Suppressor macrophage treated with lipopolysaccharide for 1 hour (primary cell): ENCODE measurements at regions not wholly inside any gene's neighbourhood (a gene's known extent, or its start where the extent isn't known, plus 50 kb on each side); places are given as distances from the start of the nearest gene placed in this dataset.
"Not testable (repeated sequence)": the region's sequence is repeated elsewhere in the genome, so short reads cannot be mapped to it uniquely, and the experiment has no call there.

Experiments
- DNase-seq, 3 donors: peaks; one replicate each; pipeline ENCODE4 v3.0.0-alpha.2; 2020 to 2022

- DNase-seq = no peak
These were observed 627.2 kb downstream of the UQCRFS1 start for GRCh38 chr19:28585796-28586195.

DNA sequence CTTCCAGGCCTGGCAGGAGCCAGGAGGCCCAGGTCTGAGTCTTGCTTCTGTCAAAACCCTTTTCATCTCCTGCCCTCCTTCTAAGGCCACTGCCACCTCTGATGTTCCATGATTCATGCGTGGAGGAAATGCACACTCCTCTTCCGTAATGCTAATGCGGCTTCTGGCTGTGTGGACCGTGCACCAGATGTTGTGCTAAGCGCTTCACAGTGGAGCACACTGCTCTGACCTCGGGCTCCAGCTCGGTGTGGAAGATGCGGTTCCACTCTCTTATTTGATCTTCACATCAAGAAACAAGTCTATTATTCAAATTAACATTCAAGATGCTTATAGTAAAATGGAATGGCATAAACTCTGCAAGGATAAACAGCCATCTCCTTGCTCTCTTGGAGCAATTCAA is 629.2 kb downstream of the UQCRFS1 start:
- DNase-seq = no peak

DNA sequence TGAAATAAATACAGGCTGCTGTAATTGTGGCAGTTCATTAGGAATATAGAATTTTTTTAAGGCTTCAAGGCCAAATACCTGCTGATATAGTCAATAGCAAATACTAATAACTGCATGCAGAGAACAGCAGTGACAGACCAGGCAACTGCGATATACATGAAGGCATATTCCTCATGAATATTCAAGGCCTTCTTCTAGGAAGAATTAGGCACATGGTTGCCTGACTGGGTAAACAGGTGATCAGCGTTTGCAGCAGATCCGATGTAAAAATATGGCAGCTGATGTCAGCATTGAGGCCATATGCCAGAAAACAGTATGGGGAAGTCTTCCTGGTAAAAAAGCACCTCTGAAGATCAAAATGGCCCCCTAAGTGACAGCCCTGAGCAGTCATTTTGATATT is 629.7 kb downstream of the UQCRFS1 start:
- no peak for DNase-seq

GRCh38 chr19:28582796-28583195 is 630.2 kb downstream of the UQCRFS1 start:
- no peak for DNase-seq

DNA sequence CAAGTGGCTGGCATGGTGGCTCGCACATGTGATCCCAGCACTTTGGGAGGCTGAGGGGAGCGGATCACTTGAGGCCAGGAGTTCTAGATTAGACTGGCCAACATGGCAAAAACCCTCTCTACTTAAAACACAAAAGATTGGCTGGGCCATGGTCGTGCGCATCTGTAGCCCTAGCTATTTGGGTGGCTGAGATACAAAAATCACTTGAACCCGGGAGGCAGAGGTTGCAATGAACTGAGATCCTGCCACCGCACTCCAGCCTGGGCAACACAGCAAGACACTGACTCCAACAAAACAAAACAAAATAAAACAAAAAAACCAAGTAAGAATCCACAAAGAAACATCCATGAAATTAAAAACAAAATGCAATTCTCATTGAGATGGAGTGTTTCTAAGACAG is 630.6 kb downstream of the UQCRFS1 start:
- no peak for DNase-seq

- no peak for DNase-seq
These were observed 631.5 kb downstream of the UQCRFS1 start for GRCh38 chr19:28581468-28581770.

DNA sequence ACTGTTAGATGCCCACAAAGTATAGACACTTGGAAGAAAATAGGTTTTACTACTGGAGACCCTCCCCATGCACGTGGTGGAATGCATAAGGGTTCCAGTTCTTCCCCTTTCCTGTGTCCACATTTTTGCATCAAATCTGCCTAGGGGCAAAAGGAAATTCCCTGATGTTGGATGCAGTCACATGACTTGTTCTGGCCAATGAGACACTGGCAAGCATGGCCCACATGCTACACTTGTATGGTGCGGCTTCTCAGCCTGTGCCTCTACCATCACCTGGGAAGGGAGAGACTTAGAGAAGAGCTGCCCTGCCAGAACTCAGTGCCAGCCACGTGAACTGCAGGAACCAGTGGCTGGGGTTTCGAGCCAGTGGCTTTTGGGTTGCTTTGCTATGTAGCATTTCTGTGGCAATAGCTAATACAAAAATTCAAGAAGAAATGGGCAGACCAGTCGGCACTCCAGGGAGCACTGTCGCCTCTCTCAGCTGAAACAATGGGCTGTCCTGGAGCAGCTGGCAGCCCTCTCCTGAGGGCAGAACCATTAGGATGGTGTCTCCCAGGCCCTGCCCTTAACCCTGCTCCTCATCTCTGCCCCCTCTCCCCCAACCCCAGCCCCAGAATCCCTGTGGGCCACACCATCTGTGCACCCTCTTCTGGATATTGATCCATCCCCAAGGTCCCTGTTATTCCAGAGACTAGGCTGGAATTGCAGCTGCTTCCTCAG is 634.0 kb downstream of the UQCRFS1 start:
- DNase-seq = no peak

DNA sequence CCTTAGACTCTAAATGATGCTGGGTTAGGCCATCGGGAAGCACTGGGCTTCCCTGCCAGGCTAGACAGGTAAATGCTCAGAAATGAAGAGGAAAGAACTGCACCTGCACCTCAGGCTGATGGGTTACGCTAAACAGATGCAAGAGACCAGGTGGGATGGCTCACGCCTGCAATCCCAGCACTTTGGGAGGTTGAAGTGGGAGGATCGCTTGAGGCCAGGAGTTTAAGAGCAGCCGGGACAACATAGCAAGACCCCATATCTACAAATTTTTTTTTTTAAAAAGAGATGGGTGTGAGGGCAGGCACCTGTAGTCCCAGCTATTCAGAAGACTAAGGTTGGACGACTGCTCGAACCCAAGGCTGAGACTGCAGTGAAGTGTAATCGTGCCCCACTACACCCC is 634.7 kb downstream of the UQCRFS1 start:
- DNase-seq = no peak

- DNase-seq = no peak
These were observed 635.3 kb downstream of the UQCRFS1 start for GRCh38 chr19:28577666-28578065.

- no peak for DNase-seq
These were observed 635.7 kb downstream of the UQCRFS1 start for GRCh38 chr19:28577233-28577632.

- no peak for DNase-seq
These were observed 637.1 kb downstream of the UQCRFS1 start for GRCh38 chr19:28575816-28576215.

DNA sequence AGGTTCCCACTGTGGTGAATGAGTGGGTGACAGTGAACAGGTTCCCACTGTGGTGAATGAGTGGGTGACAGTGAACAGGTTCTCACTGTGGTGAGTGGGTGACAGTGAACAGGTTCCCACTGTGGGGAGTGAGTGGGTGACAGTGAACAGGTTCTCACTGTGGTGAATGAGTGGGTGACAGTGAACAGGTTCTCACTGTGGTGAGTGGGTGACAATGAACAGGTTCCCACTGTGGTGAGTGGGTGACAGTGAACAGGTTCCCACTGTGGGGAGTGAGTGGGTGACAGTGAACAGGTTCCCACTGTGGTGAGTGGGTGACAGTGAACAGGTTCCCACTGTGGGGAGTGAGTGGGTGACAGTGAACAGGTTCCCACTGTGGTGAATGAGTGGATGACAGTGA is 637.6 kb downstream of the UQCRFS1 start:
- DNase-seq = not testable (repeated sequence)

DNA sequence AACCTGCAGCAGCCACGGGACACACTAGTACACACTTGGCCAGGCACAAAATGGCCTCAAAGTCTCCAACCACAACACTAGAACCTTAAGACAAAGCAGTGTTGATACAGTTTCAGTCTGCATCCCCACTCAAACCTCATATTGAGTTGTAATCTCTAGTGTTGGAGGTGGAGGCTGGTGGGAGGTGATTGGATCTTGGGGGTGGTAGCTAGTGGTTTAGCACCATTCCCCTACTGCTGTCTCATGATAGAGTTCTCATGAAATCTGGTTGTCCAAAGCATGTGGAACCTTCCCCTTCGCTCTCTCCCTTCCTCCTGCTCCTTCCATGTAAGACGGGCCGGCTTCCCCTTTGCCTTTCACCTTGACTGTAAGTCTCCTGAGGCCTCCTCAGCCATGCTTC is 638.7 kb downstream of the UQCRFS1 start:
- DNase-seq = no peak

- DNase-seq = no peak
These were observed 643.5 kb downstream of the UQCRFS1 start for GRCh38 chr19:28569132-28570131.

DNA sequence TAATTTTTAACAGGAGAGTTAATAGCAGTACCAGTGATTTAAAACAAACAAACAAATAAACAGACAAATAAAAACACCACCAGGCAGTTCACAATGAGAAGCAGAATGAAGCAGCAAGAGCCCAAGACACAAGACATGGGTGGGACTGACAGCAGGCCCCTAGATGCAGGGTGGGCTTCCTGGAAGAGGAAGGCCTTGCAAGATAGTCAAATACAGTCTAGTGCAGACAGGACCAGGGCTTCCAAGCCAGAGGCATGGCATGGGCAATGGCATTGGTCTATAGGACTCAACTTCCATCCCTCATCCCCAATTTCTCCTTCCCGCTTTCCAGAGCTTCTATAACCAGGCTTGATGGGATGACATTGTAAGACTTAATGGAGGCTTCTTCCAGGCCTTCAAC is 645.1 kb downstream of the UQCRFS1 start:
- DNase-seq = no peak

DNA sequence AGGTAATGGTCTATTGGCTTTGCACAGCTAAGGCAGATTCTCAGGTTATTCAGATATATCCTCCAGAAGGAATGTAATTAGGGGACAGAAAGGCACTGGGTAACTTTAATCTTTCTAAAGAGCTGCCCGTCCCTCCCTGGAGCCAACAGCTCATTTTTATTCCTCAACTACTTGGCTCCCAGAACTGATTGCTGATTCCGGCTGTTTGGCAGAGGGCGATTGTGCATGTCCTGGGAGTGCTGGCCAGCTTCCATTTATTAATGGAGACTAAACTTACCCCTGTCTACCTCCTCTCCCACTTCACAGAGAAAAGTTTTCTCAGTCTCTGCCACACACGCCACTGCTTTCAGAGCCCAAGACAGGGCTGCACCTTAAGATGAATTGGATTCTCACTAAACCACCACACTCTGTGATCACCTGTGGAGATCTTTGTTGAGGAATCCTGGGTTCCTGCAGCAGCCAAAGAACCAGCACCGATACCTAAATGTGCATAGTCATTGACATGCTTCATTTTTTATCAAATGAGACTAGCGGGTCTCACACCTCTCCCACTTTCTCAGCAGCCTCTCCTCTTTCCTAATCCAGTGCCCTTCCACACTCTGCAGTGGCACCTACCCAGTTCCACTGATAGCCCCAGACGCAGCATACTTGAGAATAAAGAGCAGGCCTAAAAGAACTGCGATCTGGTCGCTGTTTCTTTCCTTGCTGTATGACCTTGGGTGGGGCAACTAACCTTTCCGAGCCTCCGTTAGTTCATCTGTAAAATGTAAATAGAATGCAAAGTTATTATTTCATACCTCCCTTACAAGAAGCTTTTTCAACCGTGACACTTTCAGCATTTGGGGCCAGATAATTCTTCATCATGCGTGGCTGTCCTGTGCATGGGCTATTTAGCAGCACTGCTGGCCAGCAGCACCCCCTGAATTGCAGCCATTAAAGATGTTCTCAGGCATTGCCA is 648.7 kb downstream of the UQCRFS1 start:
- DNase-seq = no peak

DNA sequence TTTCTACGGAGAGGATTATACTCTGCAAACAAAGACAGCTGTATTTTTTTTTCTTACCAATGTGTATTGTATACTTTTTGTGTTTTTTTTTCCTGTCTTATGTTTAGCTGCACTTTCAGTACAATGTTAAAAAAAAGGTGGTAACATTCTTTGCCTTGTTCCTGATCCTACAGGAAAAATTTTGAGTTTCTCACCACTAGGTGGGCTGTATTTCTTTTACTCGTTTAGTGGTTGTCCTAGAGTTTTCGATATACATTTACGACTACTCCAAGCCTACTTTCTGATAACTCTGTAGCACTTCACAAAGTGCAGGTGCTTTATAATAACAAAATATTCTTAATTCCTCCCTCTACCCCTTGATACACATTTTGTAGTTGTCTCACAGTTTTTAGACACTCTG is 652.2 kb downstream of the UQCRFS1 start:
- DNase-seq = no peak

GRCh38 chr19:28558783-28559182 is 654.2 kb downstream of the UQCRFS1 start:
- no peak for DNase-seq

GRCh38 chr19:28556371-28556770 is 656.6 kb downstream of the UQCRFS1 start:
- DNase-seq = no peak

- no peak for DNase-seq
These were observed 657.6 kb downstream of the UQCRFS1 start for GRCh38 chr19:28555317-28555716.

DNA sequence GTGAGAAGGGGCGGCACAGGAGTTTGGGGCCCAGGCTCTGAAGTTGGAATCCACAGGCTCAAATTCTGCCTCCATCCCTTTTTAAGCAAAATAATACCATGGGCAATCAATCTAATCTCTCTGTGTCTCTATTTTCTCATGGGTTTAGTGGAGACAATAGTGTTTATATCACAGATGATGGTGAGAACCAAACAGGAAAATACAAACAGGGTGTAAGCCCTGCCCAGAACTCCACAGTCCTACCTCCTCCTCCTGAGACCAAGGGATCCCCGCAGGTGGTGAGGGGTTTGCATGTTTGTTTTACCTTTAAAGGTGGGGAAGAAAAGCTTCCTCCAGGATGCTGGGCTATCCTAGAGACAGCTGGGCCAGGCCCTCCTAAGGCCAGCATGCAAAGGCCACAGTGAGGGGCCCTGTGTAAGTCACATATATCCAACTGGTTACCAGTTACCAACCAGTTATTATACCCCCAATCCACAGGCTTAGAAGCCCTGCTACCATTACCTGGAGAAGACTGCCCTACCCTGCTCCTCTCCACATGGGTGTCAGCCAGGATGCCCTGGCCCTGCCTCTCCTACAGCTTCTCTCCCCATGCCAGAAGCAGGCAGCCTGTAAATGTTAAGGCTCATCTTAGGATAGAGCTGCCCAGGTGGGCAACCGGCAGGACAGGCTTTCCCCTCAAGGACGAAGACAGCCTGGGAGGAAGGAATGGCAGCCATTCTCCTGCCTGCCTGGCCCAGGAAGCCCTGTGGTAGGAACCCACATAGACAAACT is 658.4 kb downstream of the UQCRFS1 start:
- DNase-seq = no peak

DNA sequence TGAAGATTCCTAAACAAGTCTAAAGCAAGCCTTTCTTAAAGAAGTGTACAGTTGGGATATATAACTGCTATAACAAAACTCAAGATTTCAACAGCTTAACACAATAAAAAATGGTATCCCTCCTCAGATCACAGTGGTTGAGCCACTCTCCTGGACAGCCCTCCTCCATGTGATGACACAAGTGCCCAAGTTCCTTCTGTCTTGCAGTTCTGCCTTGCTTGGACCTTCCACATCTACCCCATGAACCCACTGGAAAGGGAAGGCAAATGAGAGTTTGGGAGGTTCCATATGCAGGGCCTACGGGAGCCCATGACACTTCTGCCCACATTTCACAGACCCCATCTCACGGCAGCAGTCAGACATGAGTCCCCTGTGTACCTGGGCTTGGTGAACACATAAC is 659.2 kb downstream of the UQCRFS1 start:
- DNase-seq = no peak
